ENCODE measurements at regions not wholly inside any gene's neighbourhood (a gene's known extent, or its start where the extent isn't known, plus 50 kb on each side); places are given as distances from the start of the nearest gene placed in this dataset.

DNA sequence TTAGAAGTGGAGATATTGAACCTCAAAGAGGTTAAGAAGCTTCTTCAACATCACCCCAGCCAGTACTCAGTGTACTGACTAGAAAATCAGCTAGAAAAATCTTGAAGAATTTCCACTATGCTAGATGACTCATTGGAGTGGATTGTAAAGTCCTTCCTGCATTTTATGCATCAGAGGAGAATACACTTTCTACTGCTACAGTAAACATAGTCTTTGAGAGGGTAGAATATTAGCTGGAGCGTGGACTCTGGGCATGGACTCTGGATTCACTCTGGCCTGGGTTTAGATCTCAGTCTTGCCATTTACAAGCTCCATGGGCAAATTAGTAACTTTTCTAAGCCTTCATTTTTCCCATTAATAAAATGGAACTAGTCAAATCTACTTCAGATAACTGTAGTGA, 215.9 kb downstream of the IRS1 start:
- TF ChIP-seq POLR2A (IDR thresholded peaks at IDR 0.05) (no peak), CTCF (IDR thresholded peaks at IDR 0.05) (no peak)
